Testis (tissue), 2 donors: ENCODE measurements at regions not wholly inside any gene's neighbourhood (a gene's known extent, or its start where the extent isn't known, plus 50 kb on each side); places are given as distances from the start of the nearest gene placed in this dataset.

Experiments used
- POLR2A ChIP-seq: fragments of 450-650 bp; IDR thresholded peaks from one replicate; pipeline ENCODE4 v1.6.1; 2017; ENCODE audit warnings: antibody characterized with exemption, mild to moderate bottlenecking, moderate library complexity
- TF ChIP-seq, protein P1 (sequence below), 3 experiments: fragments of 450-650 bp in 2 of 3; fragments of 200-600 bp in 1 of 3; sonication (generic) in 1 of 3; IDR thresholded peaks; one replicate each; pipeline ENCODE4 v1.5.1; 2016 to 2019; ENCODE audit warnings: antibody characterized with exemption in 3 of 3, mild to moderate bottlenecking in 2 of 3, moderate library complexity in 1 of 3

DNA sequence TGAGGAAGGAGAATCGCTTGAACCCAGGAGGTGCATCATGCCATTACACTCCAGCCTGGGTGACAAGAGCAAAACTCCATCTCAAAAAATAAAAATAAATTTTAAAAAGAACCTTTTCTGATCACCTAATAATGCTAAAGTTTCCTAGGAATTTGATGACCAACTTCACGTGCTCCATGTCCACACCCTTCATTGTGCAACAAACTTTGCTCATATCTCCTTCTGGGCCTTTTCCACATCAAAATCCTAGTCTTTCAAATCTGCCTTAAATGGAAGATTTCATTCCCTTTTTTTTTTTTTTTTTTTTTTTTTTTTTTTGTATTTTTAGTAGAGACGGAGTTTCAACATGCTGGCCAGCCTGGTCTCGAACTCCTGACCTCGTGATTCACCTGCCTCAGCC is 112.5 kb upstream of the LOC128125822 start:
- TF ChIP-seq, protein P1, sequence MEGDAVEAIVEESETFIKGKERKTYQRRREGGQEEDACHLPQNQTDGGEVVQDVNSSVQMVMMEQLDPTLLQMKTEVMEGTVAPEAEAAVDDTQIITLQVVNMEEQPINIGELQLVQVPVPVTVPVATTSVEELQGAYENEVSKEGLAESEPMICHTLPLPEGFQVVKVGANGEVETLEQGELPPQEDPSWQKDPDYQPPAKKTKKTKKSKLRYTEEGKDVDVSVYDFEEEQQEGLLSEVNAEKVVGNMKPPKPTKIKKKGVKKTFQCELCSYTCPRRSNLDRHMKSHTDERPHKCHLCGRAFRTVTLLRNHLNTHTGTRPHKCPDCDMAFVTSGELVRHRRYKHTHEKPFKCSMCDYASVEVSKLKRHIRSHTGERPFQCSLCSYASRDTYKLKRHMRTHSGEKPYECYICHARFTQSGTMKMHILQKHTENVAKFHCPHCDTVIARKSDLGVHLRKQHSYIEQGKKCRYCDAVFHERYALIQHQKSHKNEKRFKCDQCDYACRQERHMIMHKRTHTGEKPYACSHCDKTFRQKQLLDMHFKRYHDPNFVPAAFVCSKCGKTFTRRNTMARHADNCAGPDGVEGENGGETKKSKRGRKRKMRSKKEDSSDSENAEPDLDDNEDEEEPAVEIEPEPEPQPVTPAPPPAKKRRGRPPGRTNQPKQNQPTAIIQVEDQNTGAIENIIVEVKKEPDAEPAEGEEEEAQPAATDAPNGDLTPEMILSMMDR (IDR thresholded peaks at IDR 0.05), result no peak
- no peak for TF ChIP-seq POLR2A
